HG03135 (cell line): ENCODE measurements at regions not wholly inside any gene's neighbourhood (a gene's known extent, or its start where the extent isn't known, plus 50 kb on each side); places are given as distances from the start of the nearest gene placed in this dataset.
A peak's percentile ranks its signal among the peaks of the same experiment; 100 is the strongest.
"Not testable (repeated sequence)": the region's sequence is repeated elsewhere in the genome, so short reads cannot be mapped to it uniquely, and the experiment has no call there.

Source experiments
- ATAC-seq: cut with Tn5 transposase; IDR thresholded peaks from one replicate; pipeline ENCODE4 v1.9.1; 2021; ENCODE audit warnings: mild to moderate bottlenecking, moderate library complexity; ENCODE audit not compliant: unreplicated experiment

- no peak for ATAC-seq
Observed at GRCh38 chr20:40955326-40955725, 73.3 kb upstream of the TOP1 start.

- not testable (repeated sequence) for ATAC-seq
Observed at GRCh38 chr20:40955826-40956225, 72.8 kb upstream of the TOP1 start.

DNA sequence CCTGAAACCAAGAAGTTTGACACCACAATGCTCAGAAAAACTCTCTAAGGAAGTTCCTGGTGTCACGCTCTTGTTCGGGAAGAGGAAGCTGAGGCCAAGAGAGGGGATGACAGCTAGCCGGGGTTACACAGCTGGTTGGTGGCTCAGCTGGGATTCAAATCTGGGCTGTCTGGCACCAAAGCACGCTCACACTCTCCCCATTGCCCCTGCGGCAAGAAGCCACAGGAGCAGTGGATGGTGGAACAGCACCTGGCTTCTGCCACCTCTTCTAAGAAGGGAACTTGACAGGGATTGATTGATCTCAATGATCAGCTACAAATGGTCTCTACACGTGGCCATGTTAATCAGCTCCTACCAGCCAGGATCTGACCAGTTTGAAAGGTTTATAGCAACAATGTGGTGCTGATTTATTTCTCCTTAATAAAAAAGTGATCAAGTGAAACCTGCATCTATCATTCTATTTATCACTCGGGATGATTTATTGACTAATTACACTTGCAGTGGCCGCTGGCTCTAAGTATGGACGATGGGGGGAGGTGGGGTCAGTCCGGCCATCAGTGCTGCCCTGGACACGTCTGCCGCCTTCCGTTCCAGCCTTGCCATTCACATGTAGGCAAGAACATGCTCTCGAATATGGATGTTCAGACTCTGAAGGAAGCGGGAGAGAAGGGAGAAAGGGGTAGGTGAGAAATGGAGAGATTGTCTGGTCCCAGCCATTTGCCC is 71.9 kb upstream of the TOP1 start:
- ATAC-seq, result no peak

GRCh38 chr20:40957265-40957760 is 71.3 kb upstream of the TOP1 start:
- ATAC-seq, result no peak

GRCh38 chr20:40958598-40958997 is 70.0 kb upstream of the TOP1 start:
- no peak for ATAC-seq

- ATAC-seq, result no peak
Observed at GRCh38 chr20:40959325-40960092, 69.1 kb upstream of the TOP1 start.

DNA sequence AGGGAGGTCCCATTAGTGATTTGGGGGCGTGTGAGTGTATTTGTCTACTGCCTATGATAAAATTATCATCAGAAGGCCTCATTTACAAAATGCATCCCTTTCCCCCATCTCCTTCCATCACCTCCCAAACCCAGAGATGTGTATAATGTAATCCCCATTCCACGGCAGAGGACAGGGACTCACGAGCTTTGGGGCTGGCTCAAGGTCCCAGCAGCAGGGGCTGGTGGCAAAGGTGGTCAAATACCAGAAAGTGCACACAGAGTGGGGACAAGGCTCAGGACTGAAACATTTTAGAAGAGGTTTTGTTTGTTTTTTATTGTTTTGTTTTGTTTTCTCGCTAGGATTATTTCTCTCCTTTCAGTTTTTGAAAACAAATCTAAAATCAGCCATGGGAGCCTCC is 68.5 kb upstream of the TOP1 start:
- no peak for ATAC-seq

DNA sequence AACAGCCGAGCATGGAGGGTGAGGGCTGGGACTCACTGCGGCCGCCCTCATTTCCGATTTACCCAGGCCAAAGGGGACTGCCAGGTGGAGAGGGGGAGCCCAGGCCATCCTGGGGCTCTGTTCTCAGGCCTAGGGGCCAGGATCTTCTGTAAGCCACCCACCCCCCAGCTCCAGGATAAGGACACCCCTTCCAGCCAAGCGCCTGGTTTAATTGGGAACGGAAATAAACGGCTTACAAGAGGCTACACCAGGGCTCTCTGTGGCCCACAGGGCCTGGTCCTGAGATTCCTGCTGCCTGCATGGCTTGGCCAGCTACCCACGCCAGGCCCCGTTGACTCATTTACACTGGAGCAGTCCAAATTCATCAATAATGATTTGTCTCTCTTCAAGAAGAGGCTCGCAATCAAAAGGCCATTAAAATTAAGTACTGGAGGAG is 68.1 kb upstream of the TOP1 start:
- no peak for ATAC-seq

- no peak for ATAC-seq
Observed at GRCh38 chr20:40961176-40961575, 67.4 kb upstream of the TOP1 start.

- ATAC-seq, result no peak
Observed at GRCh38 chr20:40961686-40962640, 66.7 kb upstream of the TOP1 start.

DNA sequence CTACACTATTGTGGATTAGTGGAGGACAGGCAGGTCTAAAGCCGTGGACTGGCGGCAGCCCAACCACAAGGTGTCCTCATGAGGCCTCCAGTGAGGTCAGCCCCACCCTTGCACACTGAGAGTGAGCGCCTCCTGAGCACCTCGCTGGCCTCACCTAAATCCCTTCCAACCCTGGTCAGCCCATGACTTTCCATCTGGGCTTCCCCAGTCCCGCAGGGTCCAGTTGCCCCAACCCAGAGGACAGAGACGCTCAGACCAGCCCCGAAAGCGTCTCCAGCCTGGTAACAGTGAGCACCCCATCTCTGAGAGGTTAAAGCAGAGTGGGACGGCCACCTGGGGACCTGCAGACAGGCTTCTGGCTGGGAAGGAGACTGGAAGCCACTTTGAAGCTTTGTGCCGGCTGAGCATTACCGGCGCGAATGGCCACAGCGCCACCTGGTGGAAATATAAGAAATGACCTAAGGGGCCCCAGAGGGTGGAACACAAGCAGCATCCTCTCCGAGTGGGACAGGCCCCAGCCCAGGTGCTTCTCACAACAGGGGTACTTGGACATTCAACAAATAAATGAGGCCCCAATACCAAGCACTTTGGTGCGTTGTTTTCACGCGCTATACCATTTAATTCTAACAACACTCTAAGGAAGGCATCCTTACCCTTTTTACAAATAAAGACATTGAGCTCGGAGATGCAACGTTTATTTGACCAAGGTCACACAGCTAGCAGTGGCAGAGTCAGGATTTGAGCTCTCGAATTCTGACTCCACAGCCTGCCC is 65.7 kb upstream of the TOP1 start:
- peak; percentile 78 for ATAC-seq

GRCh38 chr20:40963505-40963845 is 65.1 kb upstream of the TOP1 start:
- no peak for ATAC-seq

GRCh38 chr20:40965671-40966070 is 63.0 kb upstream of the TOP1 start:
- ATAC-seq, result no peak

- ATAC-seq, result no peak
Observed at GRCh38 chr20:40966103-40966502, 62.5 kb upstream of the TOP1 start.

DNA sequence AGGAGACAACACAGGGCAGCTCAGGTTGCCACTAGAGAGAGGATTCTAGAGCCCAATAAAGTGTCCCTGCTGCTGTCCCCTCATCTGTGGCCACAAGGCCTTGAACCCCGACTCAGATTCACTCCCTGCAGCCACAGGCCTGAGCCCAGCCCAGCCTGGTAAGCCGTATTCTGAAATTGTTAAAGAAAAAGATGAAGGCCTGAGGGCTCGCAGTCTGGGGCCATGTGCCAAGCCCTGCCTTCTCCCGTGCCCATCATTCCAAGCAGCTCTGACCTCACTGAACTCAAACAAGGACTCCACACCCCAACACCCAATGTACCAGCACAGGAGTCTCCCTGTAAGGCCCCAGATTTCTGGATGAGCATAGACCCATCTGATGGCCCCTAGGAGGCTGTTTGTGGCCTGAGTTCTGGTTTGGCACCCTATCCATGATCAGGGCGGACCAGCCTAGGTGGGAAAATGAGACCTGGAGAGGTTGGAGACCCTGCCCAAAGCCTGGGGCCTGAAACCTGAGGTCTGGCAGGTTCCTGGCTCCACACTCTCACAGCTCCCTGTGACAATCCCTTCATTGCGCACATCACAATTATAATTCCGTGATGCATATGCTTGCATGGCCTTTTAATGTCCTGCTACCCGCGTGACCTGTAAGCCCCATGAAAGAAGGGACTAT is 62.0 kb upstream of the TOP1 start:
- ATAC-seq, result no peak

GRCh38 chr20:40967700-40968099 is 60.9 kb upstream of the TOP1 start:
- ATAC-seq, result no peak

GRCh38 chr20:40968816-40969562 is 59.6 kb upstream of the TOP1 start:
- not testable (repeated sequence) for ATAC-seq

GRCh38 chr20:40970218-40970617 is 58.4 kb upstream of the TOP1 start:
- no peak for ATAC-seq

DNA sequence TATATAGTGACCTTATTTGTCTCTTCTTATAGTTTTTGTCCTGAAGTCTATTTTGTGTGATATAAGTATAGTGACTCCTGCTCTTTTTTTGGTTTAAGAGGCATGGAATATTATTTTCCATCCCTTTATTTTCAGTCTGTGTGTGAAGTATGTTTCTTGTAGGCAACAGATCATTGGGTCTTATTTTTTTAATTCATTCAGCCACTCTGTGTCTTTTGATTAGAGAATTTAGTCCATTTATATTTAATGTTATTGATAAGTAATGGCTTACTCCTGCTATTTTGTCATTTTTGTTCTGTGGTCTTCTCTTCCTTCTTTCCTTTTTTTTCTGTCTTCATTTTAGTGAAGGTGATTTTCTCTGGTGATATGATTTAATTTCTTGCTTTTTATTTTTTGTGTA is 51.4 kb upstream of the TOP1 start:
- ATAC-seq, result no peak
